AML-193 (cell line): ENCODE measurements at regions not wholly inside any gene's neighbourhood (a gene's known extent, or its start where the extent isn't known, plus 50 kb on each side); places are given as distances from the start of the nearest gene placed in this dataset.

ENCODE experiments used
- DNase-seq, 2 experiments: peaks; one replicate each; lab custom pipeline; 2025; lab: John Stamatoyannopoulos, UW

DNA sequence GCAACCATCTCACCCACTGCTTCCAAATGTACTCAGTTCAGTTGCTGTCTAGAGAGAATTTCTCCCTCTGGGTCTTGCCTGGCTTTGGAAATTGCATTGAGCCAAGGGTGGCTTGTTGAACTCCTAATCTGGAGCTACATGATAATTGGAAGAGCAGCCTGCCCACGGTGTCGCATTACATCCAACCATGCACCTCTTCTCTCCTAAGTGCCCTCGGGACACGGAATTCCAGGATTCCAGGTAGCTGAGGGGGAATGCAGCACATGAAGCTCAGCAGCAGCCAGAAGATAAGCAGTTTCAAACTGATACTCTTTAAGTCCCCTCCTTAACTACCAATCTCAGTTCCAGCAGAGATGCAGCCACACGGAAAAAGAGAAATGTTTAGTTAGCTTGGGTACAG, 509.4 kb upstream of the KLF4 start:
- DNase-seq = no peak

DNA sequence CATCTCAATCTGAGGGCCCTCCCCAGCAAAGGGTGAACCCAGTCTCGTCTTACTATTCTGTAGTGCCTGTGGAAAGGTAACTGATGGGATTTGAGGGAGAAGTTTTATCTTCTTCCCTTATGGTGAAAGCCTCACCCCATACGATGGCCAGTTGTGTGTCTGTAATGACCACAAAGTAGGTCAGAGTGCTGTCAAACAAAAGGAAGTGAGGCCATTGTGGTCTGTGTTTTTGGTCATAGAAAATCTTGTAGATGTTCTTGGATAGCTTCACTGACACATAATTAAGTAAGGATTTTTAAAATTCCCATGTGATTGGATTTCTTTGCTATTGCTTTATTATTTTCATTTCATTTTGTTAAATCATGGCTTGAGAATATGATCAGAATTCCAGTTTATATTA, 505.1 kb upstream of the KLF4 start:
- DNase-seq = no peak

- no peak for DNase-seq
These were observed 502.7 kb upstream of the KLF4 start for GRCh38 chr9:107992271-107992670.

- no peak for DNase-seq
These were observed 502.0 kb upstream of the KLF4 start for GRCh38 chr9:107991581-107991980.

- DNase-seq = peak; percentile 12 to 24
These were observed 500.0 kb upstream of the KLF4 start for GRCh38 chr9:107989544-107989943.

- DNase-seq = no peak
These were observed 499.5 kb upstream of the KLF4 start for GRCh38 chr9:107989099-107989498.

GRCh38 chr9:107984956-107985355, 495.4 kb upstream of the KLF4 start:
- DNase-seq = no peak

DNA sequence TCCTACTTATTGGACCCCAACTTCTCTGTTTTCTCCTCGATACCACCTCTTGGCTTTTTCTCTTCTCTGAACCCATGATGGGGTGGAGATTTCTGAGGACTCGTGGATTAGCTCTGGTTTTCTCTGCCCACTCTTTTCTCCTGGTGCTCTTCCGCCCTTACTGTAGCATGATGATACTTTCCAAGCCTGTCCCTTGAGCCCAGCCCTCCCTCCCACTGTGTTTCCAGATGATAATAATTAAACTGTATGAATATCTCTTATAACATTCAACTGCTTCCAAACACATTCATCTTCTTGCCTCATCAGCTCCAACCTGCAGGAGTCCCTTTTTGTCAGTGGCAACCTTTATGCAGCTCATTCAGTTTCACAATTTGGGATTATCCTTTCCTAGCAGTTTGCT, 494.2 kb upstream of the KLF4 start:
- DNase-seq = no peak

- DNase-seq = no peak
These were observed 493.6 kb upstream of the KLF4 start for GRCh38 chr9:107983181-107983603.

DNA sequence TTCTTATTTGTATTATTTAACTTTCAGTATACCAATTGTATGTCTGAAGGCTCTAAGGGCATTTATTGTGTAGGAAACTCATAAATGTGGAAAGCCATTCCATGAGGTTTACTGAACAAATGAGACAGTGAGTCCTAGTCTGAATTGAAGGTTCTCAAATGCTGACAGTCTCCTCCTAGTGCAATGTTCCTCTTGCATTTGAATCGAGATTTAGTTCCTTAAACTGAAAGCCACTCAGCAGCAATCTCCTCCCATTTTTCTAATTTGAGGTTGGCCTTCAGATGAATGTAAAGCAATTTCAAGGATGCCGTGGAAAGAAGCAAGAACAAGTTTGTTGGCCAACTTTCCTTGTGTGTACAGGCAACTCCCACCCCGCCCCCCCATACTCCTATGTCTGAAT, 493.2 kb upstream of the KLF4 start:
- no peak for DNase-seq

DNA sequence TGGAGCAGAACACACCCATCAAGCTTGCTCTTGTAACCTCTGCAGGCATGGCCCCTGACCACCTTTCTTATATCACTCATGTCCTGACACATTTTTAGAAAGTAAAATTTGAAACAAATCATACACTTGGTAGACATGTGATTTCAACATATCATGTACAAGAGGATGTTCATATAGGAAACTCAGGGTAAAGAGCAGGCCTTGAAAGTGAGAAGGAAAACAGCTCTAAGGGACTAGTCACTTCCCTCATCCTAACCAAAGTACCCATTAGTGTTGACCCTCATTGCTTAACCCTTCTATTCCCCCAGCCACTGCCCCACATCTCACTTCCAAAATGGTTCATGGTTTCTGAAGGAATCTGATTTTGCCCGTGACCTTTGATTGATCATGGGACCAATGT, 492.4 kb upstream of the KLF4 start:
- DNase-seq = no peak

DNA sequence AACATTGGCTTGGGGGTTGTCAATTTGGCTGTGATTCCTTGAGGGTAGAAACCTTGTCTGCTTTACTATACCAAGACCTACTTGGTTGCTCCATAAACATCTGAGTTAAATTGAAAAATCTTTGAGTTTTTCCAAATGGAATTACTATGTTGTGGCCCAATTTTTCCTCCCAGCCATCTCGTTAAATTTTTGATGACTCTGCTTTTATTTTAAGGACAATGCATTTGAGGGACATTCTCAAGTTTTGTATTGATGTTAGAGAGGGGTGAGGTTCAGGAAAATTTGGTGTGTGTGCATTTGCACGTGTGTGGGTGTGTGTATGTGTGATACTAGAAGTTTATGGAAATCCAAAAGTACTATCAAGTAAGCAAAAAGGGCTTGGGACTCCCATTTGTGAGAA, 491.4 kb upstream of the KLF4 start:
- DNase-seq = no peak

GRCh38 chr9:107976767-107977166, 487.2 kb upstream of the KLF4 start:
- DNase-seq = no peak

- no peak for DNase-seq
These were observed 485.9 kb upstream of the KLF4 start for GRCh38 chr9:107975426-107976010.

DNA sequence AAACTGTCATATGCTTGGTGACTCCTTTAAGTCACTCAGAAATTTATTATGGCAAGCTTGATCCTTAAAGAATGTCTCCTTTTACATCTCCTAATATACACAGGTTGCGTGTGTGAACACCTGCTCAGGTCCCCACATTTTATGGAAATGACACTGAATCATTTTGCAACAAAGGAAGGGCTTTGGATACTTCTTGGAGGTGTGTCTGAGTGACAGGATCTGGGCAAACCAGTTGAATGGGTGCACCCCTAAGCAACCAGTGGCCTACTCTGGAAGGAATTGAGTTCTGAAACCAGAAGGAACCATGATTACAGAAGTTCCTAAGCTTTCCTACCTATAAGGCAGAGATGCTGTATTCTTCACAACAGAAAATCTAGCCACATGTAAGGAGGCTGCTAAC, 483.9 kb upstream of the KLF4 start:
- DNase-seq = no peak

GRCh38 chr9:107972346-107972745, 482.8 kb upstream of the KLF4 start:
- DNase-seq = no peak

- DNase-seq = no peak
These were observed 481.7 kb upstream of the KLF4 start for GRCh38 chr9:107971241-107971640.

- no peak for DNase-seq
These were observed 481.2 kb upstream of the KLF4 start for GRCh38 chr9:107970726-107971125.

DNA sequence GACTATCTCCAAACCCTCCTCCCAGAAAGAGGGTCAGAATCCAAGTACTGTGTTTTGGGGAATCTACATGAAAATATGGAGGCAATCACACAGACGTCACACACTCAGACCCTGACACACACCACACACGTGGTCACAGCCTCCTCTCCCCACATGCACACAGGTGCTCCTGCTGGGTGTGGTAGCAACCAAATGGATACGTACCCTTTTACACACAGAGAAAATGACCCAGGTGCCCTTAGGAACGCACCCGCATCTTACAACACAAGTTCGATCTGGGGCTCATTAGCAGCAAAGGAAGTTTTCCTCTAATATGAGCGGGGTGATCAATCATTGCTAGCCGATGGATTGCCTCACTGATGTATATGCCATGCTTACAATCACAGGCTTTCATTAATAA, 480.2 kb upstream of the KLF4 start:
- no peak for DNase-seq

DNA sequence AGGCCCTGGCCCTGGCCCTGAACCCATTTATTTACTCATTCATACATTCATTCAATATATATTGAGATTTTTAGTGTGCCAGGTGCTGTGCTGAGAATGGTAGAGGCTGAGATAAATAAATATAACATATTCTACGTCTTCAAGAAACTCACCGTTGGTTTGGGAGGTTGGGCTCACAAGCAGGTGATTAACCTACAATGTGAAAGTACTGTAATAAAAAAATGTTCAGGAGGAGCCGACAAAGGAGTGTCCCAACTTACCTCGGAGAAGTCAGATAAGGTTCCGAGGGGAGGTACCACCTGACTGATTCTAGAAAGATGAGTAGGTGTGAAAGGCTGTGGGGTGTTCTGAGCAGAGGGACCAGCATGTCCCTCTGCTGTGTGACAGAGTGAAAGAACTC, 479.6 kb upstream of the KLF4 start:
- DNase-seq = no peak

- DNase-seq = no peak
These were observed 473.7 kb upstream of the KLF4 start for GRCh38 chr9:107963246-107963645.

DNA sequence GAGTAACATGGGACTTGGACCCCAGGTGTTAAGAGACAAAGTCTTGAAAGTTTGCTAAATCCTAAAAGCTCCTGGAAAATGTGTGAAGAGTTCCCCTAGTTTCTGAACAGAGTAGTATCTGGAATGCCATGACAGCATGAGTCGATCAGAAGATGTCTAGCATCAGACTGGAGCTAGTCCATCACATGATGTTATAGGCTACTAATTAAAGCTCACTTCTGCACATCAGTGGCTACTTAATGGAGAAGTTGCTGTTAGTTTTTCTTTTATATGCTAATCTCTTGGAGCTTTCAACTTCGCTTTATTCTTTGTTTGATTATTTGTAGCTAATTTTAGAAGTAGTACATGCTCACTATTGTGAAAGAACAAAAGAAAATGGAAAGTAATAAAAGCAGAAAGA, 471.3 kb upstream of the KLF4 start:
- no peak for DNase-seq

DNA sequence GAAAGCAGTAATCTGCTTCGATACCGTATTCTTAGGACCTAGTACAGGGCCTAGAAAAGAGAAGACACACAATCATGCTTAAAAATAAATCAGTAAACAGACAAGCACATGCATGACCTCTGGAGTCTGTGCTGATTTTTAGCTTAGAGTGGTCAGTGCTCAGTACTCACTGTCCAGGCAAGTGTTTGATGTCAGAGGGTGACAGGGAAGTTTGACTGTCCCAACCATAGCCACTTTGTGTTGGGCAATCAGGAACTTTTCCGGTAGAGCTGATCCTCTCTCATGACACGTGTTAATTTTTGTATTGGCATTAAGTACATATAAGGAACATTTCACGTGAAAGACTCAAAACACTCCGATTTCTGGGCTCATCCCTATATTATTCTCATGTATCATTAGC, 464.7 kb upstream of the KLF4 start:
- DNase-seq = no peak

GRCh38 chr9:107953556-107954125, 464.1 kb upstream of the KLF4 start:
- DNase-seq = no peak
